A673 (cell line): ENCODE measurements at regions not wholly inside any gene's neighbourhood (a gene's known extent, or its start where the extent isn't known, plus 50 kb on each side); places are given as distances from the start of the nearest gene placed in this dataset.
A peak's percentile ranks its signal among the peaks of the same experiment; 100 is the strongest.

ENCODE experiments used
- BruUV-seq: library from RNA; stranded (reverse); fragments of 400-500 nt; replicated peaks from 2 replicates; lab custom pipeline; 2021; lab: Mats Ljungman, UMichigan
- CTCF ChIA-PET: fragments of 300-600 bp; sonication (Branson Sonifier 250); formaldehyde crosslinking; loops from one replicate; lab custom pipeline; 2022; ENCODE audit warnings: antibody characterized with exemption; lab: Charles Lee
- POLR2A ChIA-PET: fragments of 300-600 bp; sonication (Branson Sonifier 250); formaldehyde crosslinking; loops from one replicate; lab custom pipeline; 2022; ENCODE audit warnings: antibody characterized with exemption; ENCODE audit not compliant: low non-redundant PET; lab: Charles Lee
- DNase-seq: peaks from one replicate; pipeline ENCODE4 v3.0.0-alpha.2; 2015; ENCODE audit warnings: low spot score
- H3K27ac ChIP-seq: fragments of 200-600 bp; sonication (generic); 2 replicates; pipeline ENCODE4 v1.5.1; 2016; ENCODE audit warnings: mixed run types, low read depth, mild to moderate bottlenecking, mixed read lengths, antibody characterized with exemption, low read length; ENCODE audit not compliant: poor library complexity, severe bottlenecking
- H3K27me3 ChIP-seq: fragments of 200-600 bp; sonication (generic); replicated peaks from 2 replicates; pipeline ENCODE4 v1.6.1; 2017; ENCODE audit warnings: mixed run types, low read depth, mild to moderate bottlenecking, mixed read lengths, antibody characterized with exemption, low read length; ENCODE audit not compliant: insufficient read depth, poor library complexity
- H3K36me3 ChIP-seq: fragments of 200-600 bp; sonication (generic); 2 replicates; pipeline ENCODE4 v1.6.1; 2016; ENCODE audit warnings: mixed run types, mild to moderate bottlenecking, mixed read lengths, antibody characterized with exemption, low read length; ENCODE audit not compliant: insufficient read depth, poor library complexity, severe bottlenecking
- H3K4me1 ChIP-seq: fragments of 200-600 bp; sonication (generic); 2 replicates; pipeline ENCODE4 v1.6.1; 2017; ENCODE audit warnings: mixed run types, mild to moderate bottlenecking, mixed read lengths, antibody characterized with exemption, low read length; ENCODE audit not compliant: insufficient read depth, poor library complexity, severe bottlenecking
- H3K4me3 ChIP-seq: fragments of 200-600 bp; sonication (generic); 2 replicates; pipeline ENCODE4 v1.5.1; 2016; ENCODE audit warnings: low read depth, mixed run types, mild to moderate bottlenecking, mixed read lengths, low read length; ENCODE audit not compliant: poor library complexity, severe bottlenecking
- H3K9me3 ChIP-seq: fragments of 200-600 bp; sonication (generic); 2 replicates; pipeline ENCODE4 v1.6.1; 2016; ENCODE audit warnings: mixed run types, low read depth, mild to moderate bottlenecking, mixed read lengths, antibody characterized with exemption, low read length; ENCODE audit not compliant: poor library complexity, severe bottlenecking
- EZH2 ChIP-seq: fragments of 200-600 bp; sonication (generic); IDR thresholded peaks from 2 replicates; pipeline ENCODE4 v1.6.1; 2017; ENCODE audit warnings: borderline replicate concordance, low read depth, mild to moderate bottlenecking, mixed read lengths, antibody characterized with exemption, low read length; ENCODE audit not compliant: poor library complexity, severe bottlenecking
- intact Hi-C: fragments of 100-400 bp; cut with micrococcal nuclease; formaldehyde crosslinking; loops from one replicate; pipeline ENCODE4 v1.10.0; 2022; ENCODE audit not compliant: unreplicated experiment
- TF ChIP-seq, protein P1 (sequence below): fragments of 300-800, 200-600 bp; sonication (generic); conservative IDR thresholded peaks from 2 replicates; pipeline ENCODE4 v1.5.1; 2017; ENCODE audit warnings: low read depth, mild to moderate bottlenecking, antibody characterized with exemption, low read length, moderate library complexity, mixed read lengths

DNA sequence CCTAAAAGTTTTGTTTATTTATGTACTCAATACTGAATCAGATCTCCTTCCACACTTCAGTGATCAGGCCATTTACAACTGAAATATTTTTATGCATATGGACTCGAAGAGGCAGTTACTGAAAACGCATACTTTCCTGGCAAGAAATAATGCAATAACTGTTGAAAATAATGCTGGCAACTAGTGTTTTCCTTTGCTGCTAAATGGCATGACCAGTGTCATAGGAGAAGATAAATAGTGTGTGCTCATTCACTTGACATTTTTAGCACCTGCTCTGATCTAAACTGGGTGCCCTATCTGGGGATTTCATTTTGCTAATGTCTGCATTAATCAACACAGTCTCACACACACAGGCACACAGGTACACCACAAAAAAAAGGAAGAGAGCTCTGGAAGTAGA lies 695.2 kb downstream of the TUSC7 start:
- intact Hi-C loops, result no loop called here
- no peaks in the 10 kb centered on the region for H3K9me3 ChIP-seq
- no peak overlapping the region for H3K27ac ChIP-seq
- no peak for DNase-seq
- POLR2A ChIA-PET, result no interaction called here
- BruUV-seq, result no TSS peak
- no peaks in the 10 kb centered on the region for H3K27me3 ChIP-seq
- peaks cover 3% of the 10 kb centered on the region for H3K4me1 ChIP-seq
- TF ChIP-seq, protein P1, sequence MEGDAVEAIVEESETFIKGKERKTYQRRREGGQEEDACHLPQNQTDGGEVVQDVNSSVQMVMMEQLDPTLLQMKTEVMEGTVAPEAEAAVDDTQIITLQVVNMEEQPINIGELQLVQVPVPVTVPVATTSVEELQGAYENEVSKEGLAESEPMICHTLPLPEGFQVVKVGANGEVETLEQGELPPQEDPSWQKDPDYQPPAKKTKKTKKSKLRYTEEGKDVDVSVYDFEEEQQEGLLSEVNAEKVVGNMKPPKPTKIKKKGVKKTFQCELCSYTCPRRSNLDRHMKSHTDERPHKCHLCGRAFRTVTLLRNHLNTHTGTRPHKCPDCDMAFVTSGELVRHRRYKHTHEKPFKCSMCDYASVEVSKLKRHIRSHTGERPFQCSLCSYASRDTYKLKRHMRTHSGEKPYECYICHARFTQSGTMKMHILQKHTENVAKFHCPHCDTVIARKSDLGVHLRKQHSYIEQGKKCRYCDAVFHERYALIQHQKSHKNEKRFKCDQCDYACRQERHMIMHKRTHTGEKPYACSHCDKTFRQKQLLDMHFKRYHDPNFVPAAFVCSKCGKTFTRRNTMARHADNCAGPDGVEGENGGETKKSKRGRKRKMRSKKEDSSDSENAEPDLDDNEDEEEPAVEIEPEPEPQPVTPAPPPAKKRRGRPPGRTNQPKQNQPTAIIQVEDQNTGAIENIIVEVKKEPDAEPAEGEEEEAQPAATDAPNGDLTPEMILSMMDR, result no peak
- no peak for TF ChIP-seq EZH2
- H3K4me3 ChIP-seq, result no peak overlapping the region
- CTCF ChIA-PET, result no interaction called here
- H3K36me3 ChIP-seq, result no peaks in the 10 kb centered on the region

DNA sequence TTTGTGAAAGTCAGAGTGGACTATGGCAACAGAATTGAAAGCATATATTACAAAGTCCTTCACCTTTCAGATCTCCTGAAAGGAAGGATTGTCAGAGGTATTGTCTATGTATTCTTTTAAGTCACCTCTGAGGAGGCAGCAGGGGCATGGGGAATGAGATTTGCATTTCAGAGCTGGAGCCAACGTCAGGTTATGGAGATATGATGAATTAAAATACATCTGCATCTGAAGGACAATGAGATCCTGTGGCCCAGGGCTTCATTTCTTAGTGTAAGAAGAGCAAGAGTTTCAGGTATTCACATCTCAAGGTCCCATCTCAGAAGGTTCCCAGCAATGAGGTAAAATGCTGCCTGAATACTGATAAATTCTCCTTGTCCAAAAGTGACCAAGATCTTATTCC lies 695.8 kb downstream of the TUSC7 start:
- TF ChIP-seq, protein P1, result no peak
- TF ChIP-seq EZH2, result no peak
- H3K36me3 ChIP-seq, result no peaks in the 10 kb centered on the region
- ChIA-PET POLR2A (no interaction called here), CTCF (no interaction called here)
- intact Hi-C loops, result no loop called here
- H3K4me3 ChIP-seq, result no peak overlapping the region
- BruUV-seq, result no TSS peak
- no peak overlapping the region for H3K27ac ChIP-seq
- peaks cover 3% of the 10 kb centered on the region for H3K4me1 ChIP-seq
- no peak for DNase-seq
- H3K27me3 ChIP-seq, result no peaks in the 10 kb centered on the region
- H3K9me3 ChIP-seq, result no peaks in the 10 kb centered on the region

DNA sequence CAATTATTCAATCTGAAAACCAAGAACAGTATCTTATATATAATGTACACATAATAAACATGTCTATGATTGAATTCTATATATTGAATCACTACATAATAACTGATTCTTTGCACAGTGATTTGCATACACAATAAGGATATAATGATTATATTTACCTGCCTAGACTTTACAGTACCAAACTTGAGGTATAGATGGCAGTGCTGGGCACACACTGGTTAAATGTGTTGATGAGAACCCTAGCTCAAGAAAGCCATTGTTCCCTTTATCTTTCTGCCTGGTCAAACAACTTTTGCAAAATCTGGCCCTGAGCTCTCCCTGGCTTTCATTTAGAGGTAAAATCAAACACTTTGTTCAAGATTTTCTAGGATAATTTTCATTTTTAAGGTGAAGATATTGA lies 697.7 kb downstream of the TUSC7 start:
- H3K9me3 ChIP-seq, result no peaks in the 10 kb centered on the region
- DNase-seq, result peak; percentile 17
- H3K36me3 ChIP-seq, result no peaks in the 10 kb centered on the region
- BruUV-seq, result no TSS peak
- TF ChIP-seq, protein P1, result peak; percentile 51
- no peak for TF ChIP-seq EZH2
- H3K4me3 ChIP-seq, result no peak overlapping the region
- CTCF ChIA-PET, result interaction anchor here (1.0 kb wide), 1 partner anchor 636 kb away, joined by 4 read pairs; no protein-coding TSS in a partner anchor
- H3K27me3 ChIP-seq, result no peaks in the 10 kb centered on the region
- no peak overlapping the region for H3K27ac ChIP-seq
- peaks cover 3% of the 10 kb centered on the region for H3K4me1 ChIP-seq
- intact Hi-C loops, result no loop called here
- POLR2A ChIA-PET, result no interaction called here
